K562 (cell line): ENCODE measurements at regions not wholly inside any gene's neighbourhood (a gene's known extent, or its start where the extent isn't known, plus 50 kb on each side); places are given as distances from the start of the nearest gene placed in this dataset.

Experiments
- ATAC-seq: fragments of 200-7000 bp; cut with Tn5 transposase; 3 replicates; pipeline ENCODE4 v1.9.1; 2020; ENCODE audit warnings: moderate library complexity
- BruUV-seq: library from RNA; stranded (reverse); fragments of 400-500 nt; replicated peaks from 2 replicates; lab custom pipeline; 2021; lab: Mats Ljungman, UMichigan
- CTCF ChIA-PET: fragments of 300-600 bp; formaldehyde crosslinking; extraction: SDS; loops from one replicate; lab custom pipeline; 2021; ENCODE audit warnings: low intra/inter-chr PET ratio; lab: Yijun Ruan, JAX
- POLR2A ChIA-PET: fragments of 300-600, 350-650 bp; sonication (Branson Sonifier 250); formaldehyde crosslinking; extraction: SDS; loops from one replicate; lab custom pipeline; 2021; ENCODE audit warnings: antibody characterized with exemption, inconsistent platforms; lab: Yijun Ruan, JAX
- DNase-seq, 4 experiments: peaks; one replicate each; pipeline versions ENCODE4 v3.0.0 to v3.0.0-alpha.2; 2011 to 2018; ENCODE audit warnings: low spot score in 3 of 4, mixed read lengths in 3 of 4; ENCODE audit errors: extremely low read depth in 1 of 4
- FAIRE-seq: peaks from 2 replicates; lab custom pipeline; 2011; peaks lifted over from hg19 to GRCh38; lab: Jason Lieb, UNC
- H2AFZ ChIP-seq: 2 replicates; pipeline ENCODE4 v1.6.0; 2011; ENCODE audit warnings: low read depth, low read length, control low read depth, inconsistent platforms
- H3K27ac ChIP-seq: fragments of 200-600 bp; 3 replicates; pipeline ENCODE4 v1.8.0; 2011; ENCODE audit warnings: low read depth, mild to moderate bottlenecking, control low read depth, inconsistent platforms, low read length, moderate library complexity, mixed read lengths; ENCODE audit errors: extremely low read depth
- H3K27me3 ChIP-seq, 2 experiments: fragments of 300-600 bp in 1 of 2; 2 replicates in 1 of 2; 3 replicates in 1 of 2; pipeline versions ENCODE4 v1.6.0 to v1.8.0; 2011; ENCODE audit warnings: inconsistent platforms in 2 of 2, low read length in 2 of 2, mild to moderate bottlenecking in 1 of 2, mixed read lengths in 1 of 2, moderate library complexity in 1 of 2; ENCODE audit not compliant: control insufficient read depth in 2 of 2, insufficient read depth in 2 of 2
- H3K36me3 ChIP-seq: fragments of 300-600 bp; 3 replicates; pipeline ENCODE4 v1.8.0; 2011; ENCODE audit warnings: mild to moderate bottlenecking, low read length, inconsistent platforms; ENCODE audit not compliant: control insufficient read depth, insufficient read depth
- H3K4me1 ChIP-seq, 2 experiments: fragments of 200-600 bp in 1 of 2; replicated peaks in 1 of 2; 2 replicates in 1 of 2; 3 replicates in 1 of 2; pipeline versions ENCODE4 v1.5.1 to v1.8.0; 2011; ENCODE audit warnings: inconsistent platforms in 2 of 2, low read length in 2 of 2, mild to moderate bottlenecking in 1 of 2, mixed read lengths in 1 of 2, moderate library complexity in 1 of 2; ENCODE audit not compliant: control insufficient read depth in 2 of 2, insufficient read depth in 2 of 2
- H3K4me2 ChIP-seq: 2 replicates; pipeline ENCODE4 v1.6.1; 2011; ENCODE audit warnings: low read length, control low read depth, inconsistent platforms, mixed read lengths; ENCODE audit not compliant: insufficient read depth
- H3K4me3 ChIP-seq: fragments of 200-600 bp; sonication (generic), shearing (Covaris generic); 2 replicates; pipeline ENCODE4 v1.5.1; 2016; ENCODE audit warnings: control low read depth, inconsistent platforms
- H3K79me2 ChIP-seq: fragments of 200-600 bp; 3 replicates; pipeline ENCODE4 v1.8.0; 2011; ENCODE audit warnings: low read length, inconsistent platforms; ENCODE audit not compliant: control insufficient read depth, insufficient read depth
- H3K9ac ChIP-seq, 2 experiments: 2 replicates each; pipeline versions ENCODE4 v1.6.0 to v1.6.1; 2011; ENCODE audit warnings: low read depth in 2 of 2, low read length in 2 of 2, control low read depth in 1 of 2, inconsistent platforms in 1 of 2, mild to moderate bottlenecking in 1 of 2, mixed read lengths in 1 of 2; ENCODE audit not compliant: insufficient read depth in 1 of 2
- H3K9me1 ChIP-seq: one replicate; pipeline ENCODE4 v1.6.0; 2011; ENCODE audit warnings: inconsistent platforms, mild to moderate bottlenecking, low read length, moderate library complexity; ENCODE audit not compliant: control insufficient read depth, insufficient read depth
- H3K9me3 ChIP-seq: replicated peaks from 2 replicates; pipeline ENCODE4 v1.5.1; 2011; ENCODE audit warnings: low read depth, low read length, inconsistent platforms; ENCODE audit not compliant: control insufficient read depth, insufficient read depth
- H4K20me1 ChIP-seq: replicated peaks from 2 replicates; pipeline ENCODE4 v1.6.1; 2011; ENCODE audit warnings: low read length, inconsistent platforms, mixed read lengths; ENCODE audit not compliant: control insufficient read depth, insufficient read depth
- CBX5 ChIP-seq: IDR thresholded peaks from 2 replicates; pipeline ENCODE4 v1.6.1; 2014; ENCODE audit warnings: low read depth, borderline replicate concordance
- CREBBP ChIP-seq: IDR thresholded peaks from one replicate; pipeline ENCODE4 v1.6.1; 2012; ENCODE audit warnings: low read depth, mild to moderate bottlenecking, control low read depth, inconsistent platforms, low read length
- MBD2 ChIP-seq: sonication (generic); IDR thresholded peaks from 2 replicates; pipeline ENCODE4 v1.6.1; 2016; ENCODE audit warnings: low read depth, borderline replicate concordance
- MCM2 ChIP-seq: fragments of 450-650 bp; IDR thresholded peaks from 2 replicates; pipeline ENCODE4 v1.6.1; 2017; ENCODE audit warnings: low read depth, mild to moderate bottlenecking
- U2AF2 ChIP-seq: fragments of 200-400 bp; formaldehyde crosslinking; optimal IDR thresholded peaks from 2 replicates; pipeline ENCODE3; 2017; ENCODE audit warnings: low read depth, mild to moderate bottlenecking, low read length
- ZBTB1 ChIP-seq: sonication (generic); formaldehyde crosslinking; IDR thresholded peaks from 2 replicates; pipeline ENCODE4 v1.8.1; 2023; ENCODE audit warnings: missing genetic modification reagents, low read depth, mild to moderate bottlenecking, borderline replicate concordance
- ZNF23 ChIP-seq: fragments of 250-450 bp; sonication (Bioruptor Pico); IDR thresholded peaks from 2 replicates; pipeline ENCODE4 v1.4.0; 2020; ENCODE audit warnings: mild to moderate bottlenecking
- ZNF584 ChIP-seq: fragments of 200-800 bp; sonication (Bioruptor generic); IDR thresholded peaks from 2 replicates; pipeline ENCODE4 v1.6.1; 2016; ENCODE audit warnings: low read depth, mild to moderate bottlenecking, missing genetic modification characterization, missing compliant biosample characterization
- ZNF695 ChIP-seq: fragments of 450-650 bp; formaldehyde crosslinking; IDR thresholded peaks from 2 replicates; pipeline ENCODE4 v1.4.0; 2020; ENCODE audit warnings: mild to moderate bottlenecking, moderate library complexity
- ZNF75A ChIP-seq: fragments of 450-650 bp; formaldehyde crosslinking; IDR thresholded peaks from 2 replicates; pipeline ENCODE4 v1.4.0; 2020; ENCODE audit warnings: mild to moderate bottlenecking
- WGBS: fragments of 100-300 bp; shearing (Covaris generic); methylation state at CpG from one replicate; pipeline ENCODE4 v1.1.6; 2016; ENCODE audit warnings: low coverage, mixed read lengths; ENCODE audit not compliant: insufficient coverage; ENCODE audit errors: missing lambda C conversion rate; 5-methylcytosine and 5-hydroxymethylcytosine counted together
- in situ Hi-C: fragments of 300-500 bp; cut with MboI; formaldehyde crosslinking; loops from 4 replicates; pipeline ENCODE4 v1.15.0; 2018; ENCODE audit warnings: inconsistent platforms, mixed read lengths
- intact Hi-C: fragments of 100-400 bp; cut with micrococcal nuclease; formaldehyde crosslinking; loops from 2 replicates; pipeline ENCODE4 v1.14.2; 2022
- TF ChIP-seq, protein P1 (sequence below): sonication (generic); formaldehyde crosslinking; IDR thresholded peaks from 2 replicates; pipeline ENCODE4 v1.8.0; 2023; ENCODE audit warnings: mild to moderate bottlenecking, missing genetic modification reagents
- TF ChIP-seq, protein P2 (sequence below), 2 experiments: fragments of 450-650 bp in 1 of 2; sonication (generic) in 1 of 2; formaldehyde crosslinking; conservative IDR thresholded peaks; 2 replicates each; pipeline versions ENCODE4 v1.4.0 to v1.8.1; 2020 to 2022; ENCODE audit warnings: mild to moderate bottlenecking in 1 of 2, missing genetic modification reagents in 1 of 2
- TF ChIP-seq, protein P3 (sequence below): fragments of 250-450 bp; sonication (Bioruptor Pico); IDR thresholded peaks from 2 replicates; pipeline ENCODE4 v1.5.0; 2022; ENCODE audit warnings: mild to moderate bottlenecking
- TF ChIP-seq, protein P4 (sequence below): sonication (generic); formaldehyde crosslinking; IDR thresholded peaks from 2 replicates; pipeline ENCODE4 v1.8.1; 2023; ENCODE audit warnings: mild to moderate bottlenecking, missing genetic modification reagents

DNA sequence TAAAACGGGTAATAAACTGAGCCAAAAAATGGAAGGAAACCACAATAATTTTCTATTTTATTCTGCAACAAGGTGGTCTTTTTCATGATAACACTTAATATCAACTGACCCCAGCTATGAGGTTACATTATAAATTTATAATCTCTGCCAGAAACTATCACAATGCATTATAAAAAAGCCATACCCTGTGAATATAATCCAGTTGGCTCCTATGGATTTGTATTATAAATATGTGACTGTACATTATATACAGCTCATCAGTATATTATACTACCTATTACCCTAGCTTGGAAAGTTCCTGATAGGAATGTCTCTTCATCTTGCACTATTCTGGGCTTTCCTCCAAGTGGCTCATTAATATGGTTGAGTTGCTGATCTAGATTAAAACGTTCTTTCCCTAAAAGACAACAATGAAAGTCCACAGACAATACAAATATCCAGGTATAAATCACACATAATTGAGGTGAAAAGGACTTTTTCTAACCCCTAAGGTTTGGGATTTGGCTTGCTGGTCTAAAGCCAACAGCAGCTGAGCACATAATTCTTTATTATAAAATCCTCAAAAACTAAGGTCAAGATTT, 487.7 kb downstream of the TTLL7 start:
- H3K27ac ChIP-seq = no peak overlapping the region
- no peaks in the 10 kb centered on the region; the same call in 1 of the 2 replicates for H3K9me3 ChIP-seq
- no peak for ATAC-seq
- no peak overlapping the region for H3K4me3 ChIP-seq
- no peaks in the 10 kb centered on the region for H3K9me1 ChIP-seq
- H2AFZ ChIP-seq = no peak overlapping the region
- 0% methylated on average over 2 of the region's 2 CpGs for WGBS
- H3K9ac ChIP-seq = no peak overlapping the region
- no peak for FAIRE-seq
- no peaks in the 10 kb centered on the region for H3K36me3 ChIP-seq
- in situ Hi-C loops (no loop called here), intact Hi-C loops (no loop called here)
- BruUV-seq = no TSS peak
- no peaks in the 10 kb centered on the region for H3K4me1 ChIP-seq
- POLR2A ChIA-PET = no interaction called here
- TF ChIP-seq ZNF75A (no peak), ZNF23 (CRISPR knock-in tag) (no peak), U2AF2 (no peak), ZNF695 (no peak), ZBTB1 (CRISPR knock-in tag) (no peak), ZNF584 (CRISPR knock-in tag) (no peak), CBX5 (no peak), MBD2 (no peak), CREBBP (no peak), MCM2 (no peak)
- TF ChIP-seq, protein P1, sequence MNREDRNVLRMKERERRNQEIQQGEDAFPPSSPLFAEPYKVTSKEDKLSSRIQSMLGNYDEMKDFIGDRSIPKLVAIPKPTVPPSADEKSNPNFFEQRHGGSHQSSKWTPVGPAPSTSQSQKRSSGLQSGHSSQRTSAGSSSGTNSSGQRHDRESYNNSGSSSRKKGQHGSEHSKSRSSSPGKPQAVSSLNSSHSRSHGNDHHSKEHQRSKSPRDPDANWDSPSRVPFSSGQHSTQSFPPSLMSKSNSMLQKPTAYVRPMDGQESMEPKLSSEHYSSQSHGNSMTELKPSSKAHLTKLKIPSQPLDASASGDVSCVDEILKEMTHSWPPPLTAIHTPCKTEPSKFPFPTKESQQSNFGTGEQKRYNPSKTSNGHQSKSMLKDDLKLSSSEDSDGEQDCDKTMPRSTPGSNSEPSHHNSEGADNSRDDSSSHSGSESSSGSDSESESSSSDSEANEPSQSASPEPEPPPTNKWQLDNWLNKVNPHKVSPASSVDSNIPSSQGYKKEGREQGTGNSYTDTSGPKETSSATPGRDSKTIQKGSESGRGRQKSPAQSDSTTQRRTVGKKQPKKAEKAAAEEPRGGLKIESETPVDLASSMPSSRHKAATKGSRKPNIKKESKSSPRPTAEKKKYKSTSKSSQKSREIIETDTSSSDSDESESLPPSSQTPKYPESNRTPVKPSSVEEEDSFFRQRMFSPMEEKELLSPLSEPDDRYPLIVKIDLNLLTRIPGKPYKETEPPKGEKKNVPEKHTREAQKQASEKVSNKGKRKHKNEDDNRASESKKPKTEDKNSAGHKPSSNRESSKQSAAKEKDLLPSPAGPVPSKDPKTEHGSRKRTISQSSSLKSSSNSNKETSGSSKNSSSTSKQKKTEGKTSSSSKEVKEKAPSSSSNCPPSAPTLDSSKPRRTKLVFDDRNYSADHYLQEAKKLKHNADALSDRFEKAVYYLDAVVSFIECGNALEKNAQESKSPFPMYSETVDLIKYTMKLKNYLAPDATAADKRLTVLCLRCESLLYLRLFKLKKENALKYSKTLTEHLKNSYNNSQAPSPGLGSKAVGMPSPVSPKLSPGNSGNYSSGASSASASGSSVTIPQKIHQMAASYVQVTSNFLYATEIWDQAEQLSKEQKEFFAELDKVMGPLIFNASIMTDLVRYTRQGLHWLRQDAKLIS (CRISPR knock-in tag) = no peak
- TF ChIP-seq, protein P2, sequence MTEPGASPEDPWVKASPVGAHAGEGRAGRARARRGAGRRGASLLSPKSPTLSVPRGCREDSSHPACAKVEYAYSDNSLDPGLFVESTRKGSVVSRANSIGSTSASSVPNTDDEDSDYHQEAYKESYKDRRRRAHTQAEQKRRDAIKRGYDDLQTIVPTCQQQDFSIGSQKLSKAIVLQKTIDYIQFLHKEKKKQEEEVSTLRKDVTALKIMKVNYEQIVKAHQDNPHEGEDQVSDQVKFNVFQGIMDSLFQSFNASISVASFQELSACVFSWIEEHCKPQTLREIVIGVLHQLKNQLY (CRISPR knock-in tag; conservative IDR thresholded peaks at IDR 0.05) = no peak
- TF ChIP-seq, protein P3, sequence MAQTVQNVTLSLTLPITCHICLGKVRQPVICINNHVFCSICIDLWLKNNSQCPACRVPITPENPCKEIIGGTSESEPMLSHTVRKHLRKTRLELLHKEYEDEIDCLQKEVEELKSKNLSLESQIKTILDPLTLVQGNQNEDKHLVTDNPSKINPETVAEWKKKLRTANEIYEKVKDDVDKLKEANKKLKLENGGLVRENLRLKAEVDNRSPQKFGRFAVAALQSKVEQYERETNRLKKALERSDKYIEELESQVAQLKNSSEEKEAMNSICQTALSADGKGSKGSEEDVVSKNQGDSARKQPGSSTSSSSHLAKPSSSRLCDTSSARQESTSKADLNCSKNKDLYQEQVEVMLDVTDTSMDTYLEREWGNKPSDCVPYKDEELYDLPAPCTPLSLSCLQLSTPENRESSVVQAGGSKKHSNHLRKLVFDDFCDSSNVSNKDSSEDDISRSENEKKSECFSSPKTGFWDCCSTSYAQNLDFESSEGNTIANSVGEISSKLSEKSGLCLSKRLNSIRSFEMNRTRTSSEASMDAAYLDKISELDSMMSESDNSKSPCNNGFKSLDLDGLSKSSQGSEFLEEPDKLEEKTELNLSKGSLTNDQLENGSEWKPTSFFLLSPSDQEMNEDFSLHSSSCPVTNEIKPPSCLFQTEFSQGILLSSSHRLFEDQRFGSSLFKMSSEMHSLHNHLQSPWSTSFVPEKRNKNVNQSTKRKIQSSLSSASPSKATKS (CRISPR knock-in tag) = no peak
- TF ChIP-seq, protein P4, sequence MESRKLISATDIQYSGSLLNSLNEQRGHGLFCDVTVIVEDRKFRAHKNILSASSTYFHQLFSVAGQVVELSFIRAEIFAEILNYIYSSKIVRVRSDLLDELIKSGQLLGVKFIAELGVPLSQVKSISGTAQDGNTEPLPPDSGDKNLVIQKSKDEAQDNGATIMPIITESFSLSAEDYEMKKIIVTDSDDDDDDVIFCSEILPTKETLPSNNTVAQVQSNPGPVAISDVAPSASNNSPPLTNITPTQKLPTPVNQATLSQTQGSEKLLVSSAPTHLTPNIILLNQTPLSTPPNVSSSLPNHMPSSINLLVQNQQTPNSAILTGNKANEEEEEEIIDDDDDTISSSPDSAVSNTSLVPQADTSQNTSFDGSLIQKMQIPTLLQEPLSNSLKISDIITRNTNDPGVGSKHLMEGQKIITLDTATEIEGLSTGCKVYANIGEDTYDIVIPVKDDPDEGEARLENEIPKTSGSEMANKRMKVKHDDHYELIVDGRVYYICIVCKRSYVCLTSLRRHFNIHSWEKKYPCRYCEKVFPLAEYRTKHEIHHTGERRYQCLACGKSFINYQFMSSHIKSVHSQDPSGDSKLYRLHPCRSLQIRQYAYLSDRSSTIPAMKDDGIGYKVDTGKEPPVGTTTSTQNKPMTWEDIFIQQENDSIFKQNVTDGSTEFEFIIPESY (CRISPR knock-in tag) = no peak
- no peaks in the 10 kb centered on the region for H3K27me3 ChIP-seq
- H3K79me2 ChIP-seq = no peaks in the 10 kb centered on the region
- H4K20me1 ChIP-seq = no peaks in the 10 kb centered on the region
- DNase-seq = no peak
- CTCF ChIA-PET = no interaction called here
- no peak overlapping the region for H3K4me2 ChIP-seq
